HUES48 (cell line): ENCODE measurements at regions not wholly inside any gene's neighbourhood (a gene's known extent, or its start where the extent isn't known, plus 50 kb on each side); places are given as distances from the start of the nearest gene placed in this dataset.

Experiments used
- H3K27ac ChIP-seq: one replicate; pipeline ENCODE4 v1.7.0; 2013; ENCODE audit warnings: low read depth, low read length, inconsistent platforms
- H3K27me3 ChIP-seq: 2 replicates; pipeline ENCODE4 v1.6.1; 2013; ENCODE audit warnings: mild to moderate bottlenecking, low read length; ENCODE audit not compliant: control insufficient read depth, insufficient read depth
- H3K36me3 ChIP-seq: 2 replicates; pipeline ENCODE4 v1.6.1; 2013; ENCODE audit warnings: low read length; ENCODE audit not compliant: control insufficient read depth, insufficient read depth
- H3K4me1 ChIP-seq: 2 replicates; pipeline ENCODE4 v1.6.1; 2013; ENCODE audit warnings: mild to moderate bottlenecking, low read length; ENCODE audit not compliant: control insufficient read depth, insufficient read depth
- H3K4me3 ChIP-seq: 2 replicates; pipeline ENCODE4 v1.5.1; 2013; ENCODE audit warnings: mild to moderate bottlenecking, low read depth, low read length
- H3K9ac ChIP-seq: 2 replicates; pipeline ENCODE4 v1.6.1; 2013; ENCODE audit warnings: mild to moderate bottlenecking, low read depth, low read length, moderate library complexity
- H3K9me3 ChIP-seq: 2 replicates; pipeline ENCODE4 v1.6.1; 2013; ENCODE audit warnings: low read length; ENCODE audit not compliant: control insufficient read depth, insufficient read depth

GRCh38 chr12:125357561-125357960 is 292.3 kb downstream of the AACS start:
- Histone ChIP-seq H3K9me3 (0 out of 2 replicates have a peak, but pooled peaks cover 5% of the 10 kb centered on the region), H3K4me3 (no peak overlapping the region), H3K4me1 (no peaks in the 10 kb centered on the region), H3K36me3 (0 out of 2 replicates have a peak, but pooled peaks cover 4% of the 10 kb centered on the region), H3K27ac (no peak overlapping the region), H3K27me3 (no peaks in the 10 kb centered on the region), H3K9ac (no peak overlapping the region)

DNA sequence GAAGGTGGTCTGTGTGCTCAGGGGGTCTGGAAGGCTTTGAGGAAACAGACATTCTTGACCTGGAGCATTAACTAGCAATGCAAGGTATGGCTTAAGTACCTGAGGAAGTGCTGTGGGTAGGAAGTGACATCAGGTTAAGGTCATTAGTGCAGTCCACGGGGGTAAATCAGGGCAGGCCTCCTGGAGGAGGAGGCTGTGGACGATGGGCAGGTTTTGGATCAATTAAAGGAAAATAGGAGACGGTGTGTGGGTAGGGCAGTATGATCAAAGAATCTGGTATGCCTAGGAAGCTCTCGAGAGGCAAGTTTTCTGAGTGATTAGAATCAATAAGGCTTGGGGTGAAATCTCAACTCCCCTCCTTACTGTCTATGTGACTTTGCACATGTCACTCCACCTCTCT is 295.3 kb downstream of the AACS start:
- Histone ChIP-seq H3K27ac (no peak overlapping the region), H3K27me3 (no peaks in the 10 kb centered on the region), H3K4me1 (no peaks in the 10 kb centered on the region), H3K36me3 (no peaks in the 10 kb centered on the region), H3K9me3 (no peaks in the 10 kb centered on the region), H3K9ac (no peak overlapping the region), H3K4me3 (no peak overlapping the region)

DNA sequence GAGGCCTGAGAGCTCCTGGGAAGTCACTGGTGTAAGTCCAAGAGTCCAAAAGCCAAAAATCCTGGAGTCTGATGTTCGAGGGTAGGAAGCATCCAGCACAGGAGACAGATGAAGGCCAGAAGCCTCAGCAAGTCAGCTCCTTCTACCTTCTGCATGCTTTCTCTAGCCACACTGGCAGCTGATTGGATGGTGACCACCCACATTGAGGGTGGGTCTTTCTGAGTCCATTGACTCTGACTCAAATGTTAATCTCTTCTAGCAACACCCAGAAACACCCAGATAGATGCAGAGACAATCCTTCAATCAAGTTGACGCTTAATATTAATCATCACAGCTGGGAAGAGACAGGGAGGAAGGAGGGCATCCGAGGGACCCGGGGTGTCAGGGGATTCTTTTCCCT is 305.8 kb downstream of the AACS start:
- no peak overlapping the region for H3K4me3 ChIP-seq
- no peaks in the 10 kb centered on the region for H3K36me3 ChIP-seq
- no peak overlapping the region for H3K27ac ChIP-seq
- no peaks in the 10 kb centered on the region for H3K9me3 ChIP-seq
- H3K4me1 ChIP-seq = no peaks in the 10 kb centered on the region
- H3K27me3 ChIP-seq = no peaks in the 10 kb centered on the region
- no peak overlapping the region for H3K9ac ChIP-seq

DNA sequence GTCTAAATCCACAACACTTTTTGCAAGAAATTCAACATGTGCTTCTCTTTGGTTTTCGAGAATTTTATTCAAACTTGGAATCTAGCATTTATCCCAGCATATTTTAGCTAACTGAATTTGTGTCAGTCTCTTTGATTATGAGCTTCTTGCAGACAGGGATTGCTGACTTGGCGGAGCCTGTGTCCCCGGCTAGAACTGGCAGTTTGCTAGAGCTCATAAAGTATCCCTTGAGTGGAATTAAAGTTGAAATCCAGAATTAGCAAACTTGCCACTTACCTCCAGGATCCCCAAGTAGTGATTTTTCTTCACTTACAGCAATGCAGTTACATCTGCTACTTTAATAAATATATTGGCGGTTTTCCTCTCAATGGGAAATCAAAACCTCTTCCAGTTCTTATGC is 306.9 kb downstream of the AACS start:
- Histone ChIP-seq H3K27me3 (no peaks in the 10 kb centered on the region), H3K36me3 (no peaks in the 10 kb centered on the region), H3K9ac (no peak overlapping the region), H3K27ac (no peak overlapping the region), H3K4me3 (no peak overlapping the region), H3K4me1 (no peaks in the 10 kb centered on the region), H3K9me3 (no peaks in the 10 kb centered on the region)

GRCh38 chr12:125373375-125373774 is 308.1 kb downstream of the AACS start:
- no peaks in the 10 kb centered on the region for H3K36me3 ChIP-seq

GRCh38 chr12:125376422-125376821 is 311.2 kb downstream of the AACS start:
- Histone ChIP-seq H3K36me3 (no peaks in the 10 kb centered on the region), H3K27me3 (no peaks in the 10 kb centered on the region), H3K4me3 (no peak overlapping the region), H3K9me3 (no peaks in the 10 kb centered on the region), H3K27ac (no peak overlapping the region), H3K9ac (no peak overlapping the region), H3K4me1 (no peaks in the 10 kb centered on the region)

More at GRCh38 chr12:125373375-125373774, 308.1 kb downstream of the AACS start:
- no peak overlapping the region for H3K9ac ChIP-seq
- no peaks in the 10 kb centered on the region for H3K27me3 ChIP-seq
- no peaks in the 10 kb centered on the region for H3K4me1 ChIP-seq
- no peaks in the 10 kb centered on the region for H3K9me3 ChIP-seq
- H3K27ac ChIP-seq = no peak overlapping the region
- no peak overlapping the region for H3K4me3 ChIP-seq

DNA sequence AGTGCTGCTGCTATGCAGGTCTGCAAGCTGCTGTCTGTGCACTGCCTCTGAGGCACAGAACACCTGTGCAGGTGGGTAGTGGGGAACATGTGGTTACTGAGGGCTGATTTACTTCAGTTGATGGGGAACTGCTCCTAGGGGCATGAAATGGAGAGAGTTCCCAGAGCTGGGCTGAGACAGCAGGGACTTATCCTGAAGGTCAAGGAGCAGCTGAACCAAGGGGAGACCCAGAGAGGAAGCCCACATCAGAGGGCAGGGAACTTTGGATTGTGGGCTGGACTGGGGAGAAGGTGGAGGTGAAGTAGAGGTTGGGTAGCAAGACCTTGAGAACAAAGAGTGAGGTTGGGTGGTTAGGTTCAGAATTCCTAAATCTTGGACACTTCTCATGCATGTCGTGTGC is 311.9 kb downstream of the AACS start:
- Histone ChIP-seq H3K9ac (no peak overlapping the region), H3K27ac (no peak overlapping the region), H3K36me3 (no peaks in the 10 kb centered on the region), H3K4me3 (no peak overlapping the region), H3K4me1 (no peaks in the 10 kb centered on the region), H3K9me3 (no peaks in the 10 kb centered on the region), H3K27me3 (no peaks in the 10 kb centered on the region)

DNA sequence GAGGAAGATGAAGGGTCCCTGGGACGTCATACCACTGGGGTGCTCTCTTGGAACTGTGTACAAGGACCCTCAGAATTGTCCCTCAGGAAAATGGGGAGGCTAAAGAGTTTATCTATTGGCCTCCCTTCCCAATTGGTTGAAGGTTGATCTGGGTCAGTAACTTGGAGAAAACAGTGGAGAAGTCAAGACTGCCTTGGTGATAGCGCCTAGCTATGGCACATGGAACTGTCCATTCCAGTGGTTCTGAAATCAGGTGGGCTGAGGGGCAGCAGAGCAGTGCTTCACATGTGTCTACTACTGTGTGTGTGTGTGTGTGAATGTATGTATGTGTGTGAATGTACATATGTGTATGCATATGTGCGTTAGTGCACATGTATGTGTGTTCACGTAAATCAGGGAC is 316.1 kb downstream of the AACS start:
- no peaks in the 10 kb centered on the region for H3K36me3 ChIP-seq
- H3K27me3 ChIP-seq = no peaks in the 10 kb centered on the region
- no peak overlapping the region for H3K27ac ChIP-seq
- H3K4me1 ChIP-seq = no peaks in the 10 kb centered on the region
- no peaks in the 10 kb centered on the region for H3K9me3 ChIP-seq
- no peak overlapping the region for H3K9ac ChIP-seq
- no peak overlapping the region for H3K4me3 ChIP-seq

DNA sequence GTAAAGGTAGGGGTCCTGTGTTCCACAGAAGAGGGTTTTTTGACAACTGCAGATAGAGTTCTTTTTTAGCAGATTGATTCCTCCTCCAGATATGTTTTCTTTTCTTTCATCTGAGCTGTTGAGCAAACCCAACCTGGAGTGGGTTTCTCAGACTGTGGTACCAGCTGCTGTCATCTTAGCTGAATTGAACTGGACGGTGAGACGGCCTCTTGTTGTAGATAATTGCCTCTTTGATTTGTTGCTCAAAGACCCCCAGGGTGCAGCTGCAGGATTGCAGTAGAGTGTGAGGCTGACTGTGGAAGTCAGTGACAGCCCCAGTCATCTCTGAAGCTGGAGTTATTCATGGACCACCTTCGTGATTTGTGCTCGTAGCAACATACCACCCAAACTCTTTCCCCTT is 317.7 kb downstream of the AACS start:
- Histone ChIP-seq H3K9ac (no peak overlapping the region), H3K36me3 (no peaks in the 10 kb centered on the region), H3K27ac (no peak overlapping the region), H3K4me3 (no peak overlapping the region), H3K9me3 (no peaks in the 10 kb centered on the region), H3K4me1 (no peaks in the 10 kb centered on the region), H3K27me3 (no peaks in the 10 kb centered on the region)

- H3K27me3 ChIP-seq = no peaks in the 10 kb centered on the region
- no peak overlapping the region for H3K9ac ChIP-seq
- no peaks in the 10 kb centered on the region for H3K9me3 ChIP-seq
- H3K4me3 ChIP-seq = no peak overlapping the region
- H3K36me3 ChIP-seq = no peaks in the 10 kb centered on the region
- H3K27ac ChIP-seq = no peak overlapping the region
- no peaks in the 10 kb centered on the region for H3K4me1 ChIP-seq
Observed at GRCh38 chr12:125386652-125387051, 321.4 kb downstream of the AACS start.

DNA sequence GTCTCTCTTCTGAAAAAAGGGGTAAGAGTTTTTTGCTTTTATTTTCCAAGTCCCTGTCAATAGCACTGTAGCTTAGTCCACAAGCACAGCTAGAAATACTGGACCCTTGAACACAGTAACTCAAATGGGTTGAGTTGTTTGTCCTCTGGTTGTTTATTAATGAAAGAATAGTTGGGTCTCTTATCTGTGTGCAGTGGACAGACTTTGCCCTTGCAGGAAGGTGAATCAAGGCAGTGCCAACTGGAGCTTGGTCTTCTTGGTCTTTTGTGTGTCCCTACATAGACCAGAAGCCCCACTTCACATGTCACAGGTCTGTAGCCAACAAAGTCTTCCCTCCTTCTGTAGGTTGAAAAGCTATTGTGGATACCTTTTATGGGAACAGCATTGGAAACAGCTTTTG is 322.0 kb downstream of the AACS start:
- Histone ChIP-seq H3K4me1 (no peaks in the 10 kb centered on the region), H3K36me3 (no peaks in the 10 kb centered on the region), H3K27ac (no peak overlapping the region), H3K4me3 (no peak overlapping the region), H3K9ac (no peak overlapping the region), H3K27me3 (no peaks in the 10 kb centered on the region), H3K9me3 (no peaks in the 10 kb centered on the region)
